Small intestine (tissue), 7 donors: ENCODE measurements at regions not wholly inside any gene's neighbourhood (a gene's known extent, or its start where the extent isn't known, plus 50 kb on each side); places are given as distances from the start of the nearest gene placed in this dataset.

Experiments
- DNase-seq, 2 donors: peaks; one replicate each; pipeline versions ENCODE4 v3.0.0 to v3.0.0-alpha.2; 2013
- FAIRE-seq: peaks from 2 replicates; lab custom pipeline; 2012; peaks lifted over from hg19 to GRCh38; lab: Jason Lieb, UNC
- H3K27ac ChIP-seq, 3 donors: one replicate each; pipeline ENCODE4 v1.5.1; 2013; ENCODE audit warnings: low read length in 2 of 3, mild to moderate bottlenecking in 2 of 3, control low read depth in 1 of 3, inconsistent platforms in 1 of 3, low read depth in 1 of 3, moderate library complexity in 1 of 3
- H3K27me3 ChIP-seq, 3 donors: one replicate each; pipeline ENCODE4 v1.6.1; 2013; ENCODE audit warnings: low read length in 3 of 3, inconsistent platforms in 1 of 3; ENCODE audit not compliant: control insufficient read depth in 3 of 3, insufficient read depth in 3 of 3
- H3K36me3 ChIP-seq, 3 donors: one replicate each; pipeline ENCODE4 v1.6.1; 2013; ENCODE audit warnings: low read length in 3 of 3, inconsistent platforms in 1 of 3, low read depth in 1 of 3, mild to moderate bottlenecking in 1 of 3, moderate library complexity in 1 of 3; ENCODE audit not compliant: control insufficient read depth in 3 of 3, insufficient read depth in 2 of 3
- H3K4me1 ChIP-seq, 3 donors: one replicate each; pipeline ENCODE4 v1.6.1; 2013; ENCODE audit warnings: low read length in 2 of 3, inconsistent platforms in 1 of 3, low read depth in 1 of 3, mild to moderate bottlenecking in 1 of 3, moderate library complexity in 1 of 3; ENCODE audit not compliant: control insufficient read depth in 3 of 3, insufficient read depth in 2 of 3
- H3K4me3 ChIP-seq, 3 donors: one replicate each; pipeline ENCODE4 v1.5.1; 2013; ENCODE audit warnings: low read length in 3 of 3, control low read depth in 1 of 3, inconsistent platforms in 1 of 3, low read depth in 1 of 3, mild to moderate bottlenecking in 1 of 3, moderate library complexity in 1 of 3
- H3K9me3 ChIP-seq, 2 donors: one replicate each; pipeline ENCODE4 v1.6.1; 2013; ENCODE audit warnings: low read depth in 1 of 2, low read length in 1 of 2; ENCODE audit not compliant: control insufficient read depth in 2 of 2, insufficient read depth in 1 of 2
- WGBS, 3 donors: extraction: QIAGEN DNeasy Blood & Tissue Kit; methylation state at CpG; one replicate each; pipeline ENCODE4 v1.1.7; 2013; 5-methylcytosine and 5-hydroxymethylcytosine counted together
- donor health status: healthy with polysubstance abuse.
- donor health status: control.
- donor health status: control.
- donor health status: Bipolar disorder and iron deficiency.
- donor health status: healthy.

- Histone ChIP-seq H3K4me1 (no peaks in the 10 kb centered on the region), H3K27me3 (no peaks in the 10 kb centered on the region), H3K9me3 (no peaks in the 10 kb centered on the region), H3K4me3 (no peak overlapping the region), H3K27ac (no peak overlapping the region), H3K36me3 (no peaks in the 10 kb centered on the region)
- DNase-seq (no peak), FAIRE-seq (no peak)
- WGBS, 3 donors, result 15 to 49% (median 33%) methylated on average over 3 of the region's 3 CpGs
Measured at GRCh38 chr2:220619525-220620220, 952.4 kb downstream of the EPHA4 start.

DNA sequence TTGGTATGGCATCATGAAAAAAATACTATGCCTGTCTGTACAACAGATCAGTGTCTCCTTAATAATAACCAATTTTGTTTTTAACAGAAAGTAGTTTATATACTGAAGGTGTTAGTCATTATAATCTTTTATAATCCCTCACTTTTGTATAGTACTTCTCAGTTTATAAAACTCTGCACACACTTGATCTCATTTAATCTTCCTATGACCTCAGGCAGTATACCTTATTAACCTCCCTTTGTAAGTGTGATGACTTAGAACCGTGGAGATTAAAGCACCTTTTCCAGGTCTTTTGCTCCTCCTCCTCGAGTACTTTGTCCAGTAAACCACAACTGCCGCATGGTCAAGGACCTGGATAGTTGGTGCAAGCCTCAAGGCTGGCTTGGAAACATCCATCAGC lies 945.5 kb downstream of the EPHA4 start:
- no peaks in the 10 kb centered on the region for H3K4me1 ChIP-seq
- H3K9me3 ChIP-seq, result no peaks in the 10 kb centered on the region
- DNase-seq (no peak), FAIRE-seq (no peak)
- no peak overlapping the region for H3K27ac ChIP-seq
- H3K27me3 ChIP-seq, result no peaks in the 10 kb centered on the region
- no peak overlapping the region for H3K4me3 ChIP-seq
- 23 to 72% (median 46%) methylated on average over 3 of the region's 3 CpGs for WGBS, 3 donors
- no peaks in the 10 kb centered on the region for H3K36me3 ChIP-seq

DNA sequence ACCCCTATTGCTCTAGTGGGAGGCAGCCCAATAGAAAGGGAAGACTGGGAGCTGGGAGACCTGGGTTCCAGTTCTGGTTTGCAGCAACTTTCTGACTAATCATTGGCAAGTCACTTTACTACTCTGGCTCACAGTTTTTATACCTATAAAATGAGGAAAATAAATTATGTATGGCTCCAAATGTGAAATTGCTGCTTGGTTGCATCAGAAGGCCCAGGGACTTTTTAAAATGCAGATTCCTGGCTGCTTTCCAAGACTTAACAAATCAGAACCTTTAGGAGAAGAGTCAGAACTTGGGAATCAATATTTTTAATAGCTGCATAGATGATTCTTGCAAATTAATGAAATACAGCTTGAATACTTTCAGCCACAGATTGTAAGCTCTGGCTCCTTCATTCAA lies 943.9 kb downstream of the EPHA4 start:
- Histone ChIP-seq H3K27ac (no peak overlapping the region), H3K9me3 (no peaks in the 10 kb centered on the region), H3K4me1 (no peaks in the 10 kb centered on the region), H3K36me3 (no peaks in the 10 kb centered on the region), H3K27me3 (no peaks in the 10 kb centered on the region), H3K4me3 (no peak overlapping the region)
- DNase-seq, result no peak
- FAIRE-seq, result no peak

DNA sequence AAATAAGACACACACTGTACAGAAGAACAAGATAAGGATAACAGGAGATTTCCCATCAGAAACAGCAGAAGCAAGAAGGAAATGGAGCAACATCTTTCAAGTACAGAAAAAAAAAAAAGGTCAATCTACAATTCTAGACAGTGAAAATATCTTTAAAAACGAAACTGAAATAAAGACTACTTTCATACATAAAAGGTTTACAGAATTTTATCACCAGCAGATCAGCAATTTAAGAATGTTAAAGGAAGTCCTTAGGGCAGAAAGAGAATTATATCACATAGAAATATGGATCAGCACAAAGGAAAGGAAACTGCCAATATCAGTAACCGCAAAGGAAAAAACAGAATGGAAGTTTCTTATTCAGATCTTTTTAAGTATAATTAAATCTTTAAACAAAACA lies 931.0 kb downstream of the EPHA4 start:
- no peaks in the 10 kb centered on the region for H3K9me3 ChIP-seq
- 17 to 29% (median 23%) methylated on average over 2 of the region's 2 CpGs for WGBS, 3 donors
- H3K36me3 ChIP-seq, result no peaks in the 10 kb centered on the region
- no peak for DNase-seq
- H3K4me1 ChIP-seq, result no peaks in the 10 kb centered on the region
- H3K27me3 ChIP-seq, result no peaks in the 10 kb centered on the region
- no peak for FAIRE-seq
- no peak overlapping the region for H3K27ac ChIP-seq
- no peak overlapping the region for H3K4me3 ChIP-seq

DNA sequence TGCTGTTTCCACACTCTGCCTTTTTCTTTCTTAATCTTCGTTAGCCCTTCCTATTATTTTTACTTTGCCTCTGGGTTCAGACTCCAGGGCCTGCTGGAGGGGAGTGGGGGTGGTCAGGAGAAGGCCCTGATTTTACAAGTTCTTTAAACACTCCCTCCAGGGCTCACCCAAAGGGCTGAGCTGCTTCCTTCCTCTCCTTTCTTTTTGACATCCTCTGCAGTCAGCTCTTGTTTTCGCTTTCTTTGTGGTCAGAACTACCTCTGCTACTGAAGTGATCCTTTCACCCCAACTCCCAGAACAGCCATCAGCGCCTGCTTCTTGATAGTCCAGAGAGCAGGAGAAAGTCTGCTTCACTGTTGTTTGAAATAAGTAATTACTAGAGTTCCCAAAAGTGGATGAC lies 925.7 kb downstream of the EPHA4 start:
- DNase-seq, result no peak
- no peaks in the 10 kb centered on the region for H3K9me3 ChIP-seq
- no peaks in the 10 kb centered on the region for H3K27me3 ChIP-seq
- FAIRE-seq, result no peak
- H3K36me3 ChIP-seq, result no peaks in the 10 kb centered on the region
- 70 to 84% (median 74%) methylated on average over 3 of the region's 3 CpGs for WGBS, 3 donors
- no peaks in the 10 kb centered on the region for H3K4me1 ChIP-seq
- H3K27ac ChIP-seq, result no peak overlapping the region
- no peak overlapping the region for H3K4me3 ChIP-seq

DNA sequence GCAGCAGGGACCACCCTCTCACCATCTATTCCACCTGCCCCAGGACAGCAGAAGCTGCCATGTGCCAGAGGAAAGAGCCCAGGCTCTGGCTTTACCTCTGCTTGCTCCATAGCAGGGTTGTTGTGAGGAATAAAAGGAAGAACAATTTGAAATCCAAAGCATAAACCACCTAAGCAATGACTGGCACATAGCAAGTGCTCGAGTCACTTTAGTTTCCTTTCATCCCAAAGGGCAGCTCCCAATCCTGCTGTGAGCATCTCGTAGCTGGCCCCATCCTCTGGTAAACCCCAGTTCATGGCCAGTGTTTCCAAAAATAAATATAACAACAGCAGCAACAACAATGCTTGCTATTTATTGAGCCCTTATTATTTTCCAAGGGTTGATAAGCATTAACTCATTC lies 923.5 kb downstream of the EPHA4 start:
- no peak for FAIRE-seq
- H3K27ac ChIP-seq, result no peak overlapping the region
- no peaks in the 10 kb centered on the region for H3K36me3 ChIP-seq
- H3K4me3 ChIP-seq, result no peak overlapping the region
- H3K9me3 ChIP-seq, result no peaks in the 10 kb centered on the region
- no peaks in the 10 kb centered on the region for H3K27me3 ChIP-seq
- no peaks in the 10 kb centered on the region for H3K4me1 ChIP-seq
- whole genome bisulfite sequencing, 3 donors, result 69 to 90% (median 79%) methylated on average over 2 of the region's 2 CpGs
- DNase-seq, result no peak

DNA sequence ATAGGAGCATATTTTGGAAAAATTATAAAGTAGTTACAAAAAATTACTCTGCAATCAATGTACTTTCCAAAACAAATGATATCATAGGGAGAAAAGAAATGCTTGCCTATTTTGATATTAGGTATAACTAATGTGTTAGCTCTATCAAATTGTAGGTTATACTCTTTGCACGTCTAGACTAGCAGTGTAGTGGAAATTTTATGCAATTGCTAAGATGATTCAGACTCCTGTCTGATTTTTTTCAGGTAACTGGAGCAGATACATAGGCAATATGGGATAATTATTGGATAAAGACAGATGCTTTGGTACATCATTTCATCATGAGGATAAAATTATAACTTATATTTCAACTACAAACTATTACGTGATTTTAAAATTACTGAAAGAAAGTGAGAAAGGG lies 918.3 kb downstream of the EPHA4 start:
- no peak for DNase-seq
- no peaks in the 10 kb centered on the region for H3K4me1 ChIP-seq
- H3K9me3 ChIP-seq, result no peaks in the 10 kb centered on the region
- no peak overlapping the region for H3K27ac ChIP-seq
- FAIRE-seq, result no peak
- 85 to 87% (median 85%) methylated on average over 2 of the region's 2 CpGs for WGBS, 3 donors
- H3K36me3 ChIP-seq, result no peaks in the 10 kb centered on the region
- H3K27me3 ChIP-seq, result no peaks in the 10 kb centered on the region
- no peak overlapping the region for H3K4me3 ChIP-seq

- Histone ChIP-seq H3K36me3 (no peaks in the 10 kb centered on the region), H3K4me1 (no peaks in the 10 kb centered on the region), H3K27ac (no peak overlapping the region), H3K27me3 (no peaks in the 10 kb centered on the region), H3K9me3 (no peaks in the 10 kb centered on the region), H3K4me3 (no peak overlapping the region)
- DNase-seq, result no peak
- 84 to 85% (median 84%) methylated on average over 3 of the region's 3 CpGs for WGBS, 3 donors
- FAIRE-seq, result peak; percentile 36
Measured at GRCh38 chr2:220654322-220654721, 917.8 kb downstream of the EPHA4 start.
